Small intestine (tissue), 7 donors: ENCODE measurements at regions not wholly inside any gene's neighbourhood (a gene's known extent, or its start where the extent isn't known, plus 50 kb on each side); places are given as distances from the start of the nearest gene placed in this dataset.

Source experiments
- DNase-seq, 2 donors: peaks; one replicate each; pipeline versions ENCODE4 v3.0.0 to v3.0.0-alpha.2; 2013
- FAIRE-seq: peaks from 2 replicates; lab custom pipeline; 2012; peaks lifted over from hg19 to GRCh38; lab: Jason Lieb, UNC
- H3K27ac ChIP-seq, 3 donors: one replicate each; pipeline ENCODE4 v1.5.1; 2013; ENCODE audit warnings: low read length in 2 of 3, mild to moderate bottlenecking in 2 of 3, control low read depth in 1 of 3, inconsistent platforms in 1 of 3, low read depth in 1 of 3, moderate library complexity in 1 of 3
- H3K27me3 ChIP-seq, 3 donors: one replicate each; pipeline ENCODE4 v1.6.1; 2013; ENCODE audit warnings: low read length in 3 of 3, inconsistent platforms in 1 of 3; ENCODE audit not compliant: control insufficient read depth in 3 of 3, insufficient read depth in 3 of 3
- H3K36me3 ChIP-seq, 3 donors: one replicate each; pipeline ENCODE4 v1.6.1; 2013; ENCODE audit warnings: low read length in 3 of 3, inconsistent platforms in 1 of 3, low read depth in 1 of 3, mild to moderate bottlenecking in 1 of 3, moderate library complexity in 1 of 3; ENCODE audit not compliant: control insufficient read depth in 3 of 3, insufficient read depth in 2 of 3
- H3K4me1 ChIP-seq, 3 donors: one replicate each; pipeline ENCODE4 v1.6.1; 2013; ENCODE audit warnings: low read length in 2 of 3, inconsistent platforms in 1 of 3, low read depth in 1 of 3, mild to moderate bottlenecking in 1 of 3, moderate library complexity in 1 of 3; ENCODE audit not compliant: control insufficient read depth in 3 of 3, insufficient read depth in 2 of 3
- H3K4me3 ChIP-seq, 3 donors: one replicate each; pipeline ENCODE4 v1.5.1; 2013; ENCODE audit warnings: low read length in 3 of 3, control low read depth in 1 of 3, inconsistent platforms in 1 of 3, low read depth in 1 of 3, mild to moderate bottlenecking in 1 of 3, moderate library complexity in 1 of 3
- H3K9me3 ChIP-seq, 2 donors: one replicate each; pipeline ENCODE4 v1.6.1; 2013; ENCODE audit warnings: low read depth in 1 of 2, low read length in 1 of 2; ENCODE audit not compliant: control insufficient read depth in 2 of 2, insufficient read depth in 1 of 2
- WGBS, 3 donors: extraction: QIAGEN DNeasy Blood & Tissue Kit; methylation state at CpG; one replicate each; pipeline ENCODE4 v1.1.7; 2013; 5-methylcytosine and 5-hydroxymethylcytosine counted together
- donor health status: healthy with polysubstance abuse.
- donor health status: control.
- donor health status: control.
- donor health status: Bipolar disorder and iron deficiency.
- donor health status: healthy.

GRCh38 chr4:133476063-133476462 is 327.0 kb downstream of the PCDH10 start:
- no peaks in the 10 kb centered on the region for H3K27me3 ChIP-seq
- no peaks in the 10 kb centered on the region for H3K36me3 ChIP-seq
- H3K4me1 ChIP-seq, result no peaks in the 10 kb centered on the region
- FAIRE-seq (no peak), DNase-seq (no peak)
- WGBS, 3 donors, result 26 to 41% (median 27%) methylated on average over 1 of the region's 1 CpG
- no peaks in the 10 kb centered on the region for H3K9me3 ChIP-seq
- H3K27ac ChIP-seq, result no peak overlapping the region
- no peak overlapping the region for H3K4me3 ChIP-seq

GRCh38 chr4:133474501-133474900 is 325.4 kb downstream of the PCDH10 start:
- 73 to 78% (median 75%) methylated on average over 2 of the region's 2 CpGs for WGBS, 3 donors
- FAIRE-seq (no peak), DNase-seq (no peak)
- H3K27ac ChIP-seq, result no peak overlapping the region
- H3K36me3 ChIP-seq, result no peaks in the 10 kb centered on the region
- H3K4me3 ChIP-seq, result no peak overlapping the region
- no peaks in the 10 kb centered on the region for H3K4me1 ChIP-seq
- no peaks in the 10 kb centered on the region for H3K27me3 ChIP-seq
- H3K9me3 ChIP-seq, result no peaks in the 10 kb centered on the region

- WGBS, 3 donors, result 3 to 27% (median 13%) methylated on average over 1 of the region's 1 CpG
- no peak for DNase-seq
- H3K4me1 ChIP-seq, result no peaks in the 10 kb centered on the region
Measured at GRCh38 chr4:133472244-133472643, 323.1 kb downstream of the PCDH10 start.

GRCh38 chr4:133467290-133467947 is 318.3 kb downstream of the PCDH10 start:
- Histone ChIP-seq H3K36me3 (no peaks in the 10 kb centered on the region), H3K4me3 (no peak overlapping the region), H3K27me3 (no peaks in the 10 kb centered on the region), H3K9me3 (no peaks in the 10 kb centered on the region), H3K27ac (no peak overlapping the region), H3K4me1 (no peaks in the 10 kb centered on the region)
- FAIRE-seq, result no peak
- DNase-seq, result no peak
- 39 to 61% (median 49%) methylated on average over 3 of the region's 3 CpGs for WGBS, 3 donors

More at GRCh38 chr4:133472244-133472643, 323.1 kb downstream of the PCDH10 start:
- no peak overlapping the region for H3K4me3 ChIP-seq
- H3K27me3 ChIP-seq, result no peaks in the 10 kb centered on the region
- no peaks in the 10 kb centered on the region for H3K36me3 ChIP-seq
- FAIRE-seq, result no peak
- no peak overlapping the region for H3K27ac ChIP-seq
- no peaks in the 10 kb centered on the region for H3K9me3 ChIP-seq

GRCh38 chr4:133465022-133465421 is 315.9 kb downstream of the PCDH10 start:
- no peaks in the 10 kb centered on the region for H3K4me1 ChIP-seq
- no peaks in the 10 kb centered on the region for H3K9me3 ChIP-seq
- DNase-seq (no peak), FAIRE-seq (no peak)
- WGBS, 3 donors, result 69 to 75% (median 71%) methylated on average over 4 of the region's 4 CpGs
- no peak overlapping the region for H3K4me3 ChIP-seq
- no peak overlapping the region for H3K27ac ChIP-seq
- H3K36me3 ChIP-seq, result no peaks in the 10 kb centered on the region
- H3K27me3 ChIP-seq, result no peaks in the 10 kb centered on the region

- Histone ChIP-seq H3K4me1 (no peaks in the 10 kb centered on the region), H3K36me3 (no peaks in the 10 kb centered on the region), H3K4me3 (no peak overlapping the region), H3K27me3 (no peaks in the 10 kb centered on the region), H3K9me3 (no peaks in the 10 kb centered on the region), H3K27ac (no peak overlapping the region)
- FAIRE-seq (no peak), DNase-seq (no peak)
- 69 to 82% (median 76%) methylated on average over 4 of the region's 4 CpGs for WGBS, 3 donors
Measured at GRCh38 chr4:133464311-133464710, 315.2 kb downstream of the PCDH10 start.

GRCh38 chr4:133452678-133453077 is 303.6 kb downstream of the PCDH10 start:
- Histone ChIP-seq H3K36me3 (no peaks in the 10 kb centered on the region), H3K4me1 (no peaks in the 10 kb centered on the region), H3K27ac (no peak overlapping the region), H3K27me3 (no peaks in the 10 kb centered on the region), H3K4me3 (no peak overlapping the region), H3K9me3 (no peaks in the 10 kb centered on the region)
- DNase-seq, result no peak
- FAIRE-seq, result no peak
- WGBS, 3 donors, result 66 to 90% (median 80%) methylated on average over 2 of the region's 2 CpGs

GRCh38 chr4:133450813-133451212 is 301.7 kb downstream of the PCDH10 start:
- FAIRE-seq, result no peak
- no peak for DNase-seq
- 91 to 94% (median 93%) methylated on average over 17 of the region's 17 CpGs for WGBS, 3 donors
- Histone ChIP-seq H3K27me3 (no peaks in the 10 kb centered on the region), H3K4me1 (no peaks in the 10 kb centered on the region), H3K4me3 (no peak overlapping the region), H3K27ac (no peak overlapping the region), H3K36me3 (no peaks in the 10 kb centered on the region), H3K9me3 (no peaks in the 10 kb centered on the region)

- H3K4me1 ChIP-seq, result no peaks in the 10 kb centered on the region
- no peak for DNase-seq
- no peaks in the 10 kb centered on the region for H3K27me3 ChIP-seq
- H3K4me3 ChIP-seq, result no peak overlapping the region
- no peak overlapping the region for H3K27ac ChIP-seq
- FAIRE-seq, result no peak
- H3K36me3 ChIP-seq, result no peaks in the 10 kb centered on the region
- H3K9me3 ChIP-seq, result no peaks in the 10 kb centered on the region
Measured at GRCh38 chr4:133440404-133440803, 291.3 kb downstream of the PCDH10 start.
